ENCODE measurements at regions not wholly inside any gene's neighbourhood (a gene's known extent, or its start where the extent isn't known, plus 50 kb on each side); places are given as distances from the start of the nearest gene placed in this dataset.
"Not testable (repeated sequence)": the region's sequence is repeated elsewhere in the genome, so short reads cannot be mapped to it uniquely, and the experiment has no call there.

- DNase-seq, result peak; percentile 85
These were observed 142.0 kb upstream of the PRKCQ start for GRCh38 chr10:6721964-6722615.

GRCh38 chr10:6721480-6721879 is 141.4 kb upstream of the PRKCQ start:
- DNase-seq, result peak; percentile 96

- no peak for DNase-seq
These were observed 139.5 kb upstream of the PRKCQ start for GRCh38 chr10:6719561-6719960.

GRCh38 chr10:6718550-6718949 is 138.5 kb upstream of the PRKCQ start:
- no peak for DNase-seq

- DNase-seq, result peak; percentile 56
These were observed 136.4 kb upstream of the PRKCQ start for GRCh38 chr10:6716516-6716915.

- DNase-seq, result peak; percentile 6
These were observed 133.6 kb upstream of the PRKCQ start for GRCh38 chr10:6713716-6714115.

DNA sequence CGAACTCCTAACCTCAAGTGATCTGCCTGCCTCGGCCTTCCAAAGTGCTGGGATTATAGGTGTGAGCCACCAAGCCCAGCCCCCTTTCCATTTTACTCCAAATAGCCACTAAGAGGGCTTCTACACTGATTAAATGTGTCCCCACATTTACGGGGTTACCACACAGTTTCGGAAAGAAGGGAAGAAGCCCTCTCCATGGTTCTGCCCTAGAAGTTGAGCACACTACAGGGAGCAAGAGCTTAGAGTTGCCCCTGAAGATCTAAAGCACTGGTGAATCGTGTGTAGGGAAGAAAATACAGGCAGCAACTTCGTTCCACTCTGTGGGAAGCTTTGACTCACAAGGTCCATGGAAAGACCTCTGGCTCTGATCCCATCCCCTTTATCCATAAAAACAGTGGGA is 133.0 kb upstream of the PRKCQ start:
- DNase-seq, result no peak

DNA sequence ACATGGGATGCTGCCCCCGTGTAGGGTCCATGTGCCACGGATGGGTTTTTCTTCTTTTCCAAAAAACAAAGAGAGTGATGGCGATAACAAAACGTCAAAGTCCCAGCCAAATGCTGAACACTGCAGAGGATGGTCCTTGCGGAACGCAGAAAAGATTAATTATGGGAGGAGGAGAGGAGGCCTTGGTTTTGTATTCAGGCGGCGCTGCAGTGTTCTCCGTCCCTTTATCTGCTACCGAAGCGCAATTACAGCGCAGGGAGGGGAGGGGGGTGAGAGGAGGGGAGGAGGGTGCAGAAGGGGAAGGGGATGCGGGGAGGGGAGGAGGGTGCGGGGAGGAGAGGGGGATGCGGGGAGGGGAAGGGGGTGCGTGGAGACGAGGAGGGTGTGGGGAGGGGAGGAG is 131.8 kb upstream of the PRKCQ start:
- no peak for DNase-seq

DNA sequence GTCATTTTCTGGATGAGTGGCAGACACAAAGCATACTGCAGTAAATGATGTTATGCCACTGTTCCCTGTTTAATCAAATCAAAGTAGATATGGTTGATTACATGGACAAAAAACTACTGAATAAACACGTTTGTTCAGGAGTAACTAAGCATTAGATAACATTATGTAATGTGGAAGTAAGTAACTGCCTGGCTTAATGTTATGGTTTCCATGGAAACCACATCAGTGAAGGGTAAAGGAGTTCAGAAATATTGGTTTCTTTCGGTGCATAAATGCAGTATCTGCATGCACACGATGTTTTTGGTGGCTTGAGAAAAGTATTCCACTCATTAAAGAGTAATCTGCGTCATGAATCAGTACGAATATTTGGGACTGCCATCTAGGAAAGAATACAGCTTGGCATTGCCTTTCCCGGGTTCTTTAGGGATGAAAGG is 131.3 kb upstream of the PRKCQ start:
- no peak for DNase-seq

- no peak for DNase-seq
These were observed 127.3 kb upstream of the PRKCQ start for GRCh38 chr10:6707352-6707751.

DNA sequence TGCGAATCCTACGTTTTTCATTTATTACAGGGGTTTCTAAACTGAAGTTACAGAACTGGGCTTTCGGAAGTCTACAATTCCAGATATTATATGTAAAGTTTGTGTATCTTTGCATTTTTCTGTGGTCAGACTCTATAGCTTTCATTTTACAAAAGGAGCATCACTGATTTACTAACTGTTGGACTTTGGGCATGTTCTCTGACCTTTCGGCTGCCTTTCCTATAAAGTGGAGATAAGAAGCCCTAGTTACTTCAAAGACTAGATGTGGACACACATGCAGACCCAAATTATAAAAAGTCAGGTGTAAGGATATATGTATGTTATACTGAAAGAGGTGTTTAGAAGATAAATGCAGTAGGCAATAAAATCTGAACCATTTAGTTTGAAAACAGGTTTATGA is 126.6 kb upstream of the PRKCQ start:
- no peak for DNase-seq

DNA sequence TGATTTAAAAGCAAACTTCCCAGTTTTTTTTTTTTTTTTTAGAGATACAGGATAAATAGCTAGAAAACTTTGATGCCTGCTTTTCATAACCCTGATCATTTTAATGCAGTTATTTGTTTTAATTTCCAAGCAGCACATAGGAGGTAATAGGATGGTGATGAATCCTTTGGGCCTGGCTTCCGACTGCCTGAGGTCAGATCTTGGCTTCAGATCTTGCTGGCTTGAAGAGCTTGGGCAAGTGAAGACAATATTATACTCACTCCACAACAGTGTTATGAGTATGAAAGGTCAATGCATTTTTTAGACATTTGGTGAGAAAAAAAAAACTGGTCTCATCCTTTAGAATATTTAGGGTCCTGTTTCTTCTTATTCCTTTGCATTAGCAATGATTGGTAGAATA is 124.8 kb upstream of the PRKCQ start:
- no peak for DNase-seq

- not testable (repeated sequence) for DNase-seq
These were observed 122.8 kb upstream of the PRKCQ start for GRCh38 chr10:6702833-6703232.

GRCh38 chr10:6702030-6702429 is 122.0 kb upstream of the PRKCQ start:
- DNase-seq, result no peak

GRCh38 chr10:6701289-6701688 is 121.2 kb upstream of the PRKCQ start:
- no peak for DNase-seq

DNA sequence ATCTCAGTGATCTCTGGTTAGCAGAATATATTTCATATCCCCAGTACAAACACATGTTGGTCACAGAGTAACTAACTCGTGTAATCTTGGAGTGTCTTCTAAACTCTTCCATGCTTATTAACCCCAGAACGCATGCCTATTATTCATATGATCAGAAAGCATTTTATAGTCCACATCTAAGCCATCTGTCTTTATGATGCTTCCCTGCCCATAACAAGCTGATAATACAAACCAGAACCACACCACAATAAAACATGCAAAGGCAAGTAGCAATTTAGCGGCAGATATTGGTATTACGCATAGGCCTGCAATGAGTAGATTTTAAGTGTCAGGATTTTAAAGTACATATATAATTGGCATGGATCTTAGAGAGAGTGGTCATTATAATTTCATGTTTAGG is 120.0 kb upstream of the PRKCQ start:
- DNase-seq, result no peak

DNA sequence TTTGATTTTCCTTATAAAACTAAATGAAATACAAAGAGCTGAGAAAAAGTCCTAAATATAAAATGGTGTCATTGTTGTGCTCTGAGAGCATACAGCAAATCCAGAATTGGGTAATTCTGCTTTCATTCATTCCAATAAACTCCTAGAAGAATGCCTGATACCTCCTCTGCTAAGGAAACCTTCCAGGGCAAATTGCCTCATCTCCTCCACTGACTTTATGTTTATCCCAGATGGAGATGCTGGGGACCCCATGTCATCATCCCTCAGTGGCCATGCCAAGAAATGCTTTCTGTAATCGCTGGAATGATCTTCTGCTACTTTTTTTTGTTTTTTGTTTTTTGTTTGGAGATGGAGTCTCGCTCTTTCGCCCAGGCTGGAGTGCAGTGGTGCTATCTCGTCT is 119.3 kb upstream of the PRKCQ start:
- DNase-seq, result no peak

GRCh38 chr10:6695519-6695918 is 115.4 kb upstream of the PRKCQ start:
- DNase-seq, result no peak

DNA sequence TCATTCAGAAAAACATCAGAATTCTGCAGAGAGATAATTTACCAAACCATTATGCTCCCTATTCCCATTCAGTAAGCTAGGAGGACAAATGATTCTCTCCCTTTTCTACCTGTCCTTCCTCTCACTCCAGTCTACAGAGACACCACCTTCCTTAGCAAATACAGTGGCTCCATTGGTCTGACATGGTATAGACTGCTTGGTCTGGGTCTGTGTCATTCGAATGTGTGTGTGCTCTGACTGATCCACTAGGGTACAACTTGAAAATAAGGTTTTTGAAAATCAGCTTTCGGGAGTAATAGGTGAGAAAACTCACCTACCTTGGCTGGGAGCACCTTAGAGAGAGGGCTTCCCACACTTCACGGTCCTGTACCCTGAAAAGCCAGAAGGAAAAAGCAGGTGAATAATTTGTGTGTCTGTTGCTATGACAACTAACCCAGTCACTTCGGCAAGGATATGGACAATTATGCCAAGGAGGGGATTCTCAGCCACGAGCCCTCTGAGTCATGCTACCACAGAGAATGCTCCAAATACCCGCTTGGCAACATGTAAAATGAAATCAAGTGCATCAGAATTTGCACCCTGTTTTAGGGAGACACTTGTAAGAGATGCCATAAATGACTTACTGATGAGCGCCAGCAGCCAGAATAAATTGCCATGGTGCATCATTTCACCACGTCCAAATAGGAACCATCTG is 114.5 kb upstream of the PRKCQ start:
- peak; percentile 4 for DNase-seq

DNA sequence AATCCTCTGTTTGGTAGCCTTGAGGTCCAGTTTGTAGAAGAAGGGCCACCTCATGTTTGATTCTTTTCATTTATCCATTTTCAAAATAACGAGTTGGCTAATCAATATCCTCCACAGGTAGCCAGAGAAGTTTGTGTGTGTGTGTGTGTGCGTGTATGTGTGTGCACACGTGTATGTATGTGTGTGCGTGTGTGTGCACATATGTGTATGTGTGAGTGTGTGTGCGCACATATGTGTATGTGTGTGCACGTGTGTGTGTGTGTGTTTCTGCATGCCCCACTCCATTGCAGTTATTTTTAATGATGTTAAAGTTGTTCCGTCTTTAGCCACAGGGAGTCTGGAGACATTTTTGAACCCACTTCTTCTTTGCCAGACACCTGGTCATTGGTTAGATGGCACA is 112.8 kb upstream of the PRKCQ start:
- DNase-seq, result no peak

- no peak for DNase-seq
These were observed 112.0 kb upstream of the PRKCQ start for GRCh38 chr10:6692103-6692502.

- DNase-seq, result no peak
These were observed 109.0 kb upstream of the PRKCQ start for GRCh38 chr10:6689036-6689435.

GRCh38 chr10:6680735-6681134 is 100.7 kb upstream of the PRKCQ start:
- DNase-seq, result no peak

- no peak for DNase-seq
These were observed 98.9 kb upstream of the PRKCQ start for GRCh38 chr10:6678956-6679355.

All from fibroblast of skin of scalp (primary cell).